ENCODE measurements at regions not wholly inside any gene's neighbourhood (a gene's known extent, or its start where the extent isn't known, plus 50 kb on each side); places are given as distances from the start of the nearest gene placed in this dataset.

DNA sequence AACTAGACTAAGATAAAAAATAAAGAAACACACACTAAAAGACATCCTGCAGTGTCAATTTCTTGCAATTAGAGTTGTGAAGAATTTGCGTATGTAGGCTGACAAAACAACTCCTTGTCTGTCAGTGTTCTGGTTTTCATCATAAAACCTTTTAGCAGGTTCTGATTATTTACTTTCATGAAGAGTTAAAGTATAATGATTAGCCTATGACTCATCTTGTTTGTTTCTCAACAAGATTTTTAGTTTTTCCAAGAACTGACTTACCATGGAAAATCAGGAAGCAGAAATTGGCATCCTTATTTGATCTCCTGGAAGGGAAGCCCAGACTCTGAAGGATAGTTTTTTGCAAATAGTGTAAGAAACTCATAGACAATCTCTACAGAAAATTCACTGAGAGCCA is 848.7 kb upstream of the PCDH9 start (continued):
- TF ChIP-seq, protein P1, sequence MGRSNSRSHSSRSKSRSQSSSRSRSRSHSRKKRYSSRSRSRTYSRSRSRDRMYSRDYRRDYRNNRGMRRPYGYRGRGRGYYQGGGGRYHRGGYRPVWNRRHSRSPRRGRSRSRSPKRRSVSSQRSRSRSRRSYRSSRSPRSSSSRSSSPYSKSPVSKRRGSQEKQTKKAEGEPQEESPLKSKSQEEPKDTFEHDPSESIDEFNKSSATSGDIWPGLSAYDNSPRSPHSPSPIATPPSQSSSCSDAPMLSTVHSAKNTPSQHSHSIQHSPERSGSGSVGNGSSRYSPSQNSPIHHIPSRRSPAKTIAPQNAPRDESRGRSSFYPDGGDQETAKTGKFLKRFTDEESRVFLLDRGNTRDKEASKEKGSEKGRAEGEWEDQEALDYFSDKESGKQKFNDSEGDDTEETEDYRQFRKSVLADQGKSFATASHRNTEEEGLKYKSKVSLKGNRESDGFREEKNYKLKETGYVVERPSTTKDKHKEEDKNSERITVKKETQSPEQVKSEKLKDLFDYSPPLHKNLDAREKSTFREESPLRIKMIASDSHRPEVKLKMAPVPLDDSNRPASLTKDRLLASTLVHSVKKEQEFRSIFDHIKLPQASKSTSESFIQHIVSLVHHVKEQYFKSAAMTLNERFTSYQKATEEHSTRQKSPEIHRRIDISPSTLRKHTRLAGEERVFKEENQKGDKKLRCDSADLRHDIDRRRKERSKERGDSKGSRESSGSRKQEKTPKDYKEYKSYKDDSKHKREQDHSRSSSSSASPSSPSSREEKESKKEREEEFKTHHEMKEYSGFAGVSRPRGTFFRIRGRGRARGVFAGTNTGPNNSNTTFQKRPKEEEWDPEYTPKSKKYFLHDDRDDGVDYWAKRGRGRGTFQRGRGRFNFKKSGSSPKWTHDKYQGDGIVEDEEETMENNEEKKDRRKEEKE (IDR thresholded peaks at IDR 0.05; ENCODE audit: borderline replicate concordance in 1 of 2, control insufficient read depth in 1 of 2, low read depth in 2 of 2, low read length in 1 of 2) = no peak
- no peak for TF ChIP-seq YBX1 (IDR thresholded peaks at IDR 0.05)
- no peak for TF ChIP-seq CCNT2 (IDR thresholded peaks at IDR 0.05; ENCODE audit: borderline replicate concordance, extremely low read depth, insufficient read length, low read depth, low read length)
- TF ChIP-seq, protein P2, sequence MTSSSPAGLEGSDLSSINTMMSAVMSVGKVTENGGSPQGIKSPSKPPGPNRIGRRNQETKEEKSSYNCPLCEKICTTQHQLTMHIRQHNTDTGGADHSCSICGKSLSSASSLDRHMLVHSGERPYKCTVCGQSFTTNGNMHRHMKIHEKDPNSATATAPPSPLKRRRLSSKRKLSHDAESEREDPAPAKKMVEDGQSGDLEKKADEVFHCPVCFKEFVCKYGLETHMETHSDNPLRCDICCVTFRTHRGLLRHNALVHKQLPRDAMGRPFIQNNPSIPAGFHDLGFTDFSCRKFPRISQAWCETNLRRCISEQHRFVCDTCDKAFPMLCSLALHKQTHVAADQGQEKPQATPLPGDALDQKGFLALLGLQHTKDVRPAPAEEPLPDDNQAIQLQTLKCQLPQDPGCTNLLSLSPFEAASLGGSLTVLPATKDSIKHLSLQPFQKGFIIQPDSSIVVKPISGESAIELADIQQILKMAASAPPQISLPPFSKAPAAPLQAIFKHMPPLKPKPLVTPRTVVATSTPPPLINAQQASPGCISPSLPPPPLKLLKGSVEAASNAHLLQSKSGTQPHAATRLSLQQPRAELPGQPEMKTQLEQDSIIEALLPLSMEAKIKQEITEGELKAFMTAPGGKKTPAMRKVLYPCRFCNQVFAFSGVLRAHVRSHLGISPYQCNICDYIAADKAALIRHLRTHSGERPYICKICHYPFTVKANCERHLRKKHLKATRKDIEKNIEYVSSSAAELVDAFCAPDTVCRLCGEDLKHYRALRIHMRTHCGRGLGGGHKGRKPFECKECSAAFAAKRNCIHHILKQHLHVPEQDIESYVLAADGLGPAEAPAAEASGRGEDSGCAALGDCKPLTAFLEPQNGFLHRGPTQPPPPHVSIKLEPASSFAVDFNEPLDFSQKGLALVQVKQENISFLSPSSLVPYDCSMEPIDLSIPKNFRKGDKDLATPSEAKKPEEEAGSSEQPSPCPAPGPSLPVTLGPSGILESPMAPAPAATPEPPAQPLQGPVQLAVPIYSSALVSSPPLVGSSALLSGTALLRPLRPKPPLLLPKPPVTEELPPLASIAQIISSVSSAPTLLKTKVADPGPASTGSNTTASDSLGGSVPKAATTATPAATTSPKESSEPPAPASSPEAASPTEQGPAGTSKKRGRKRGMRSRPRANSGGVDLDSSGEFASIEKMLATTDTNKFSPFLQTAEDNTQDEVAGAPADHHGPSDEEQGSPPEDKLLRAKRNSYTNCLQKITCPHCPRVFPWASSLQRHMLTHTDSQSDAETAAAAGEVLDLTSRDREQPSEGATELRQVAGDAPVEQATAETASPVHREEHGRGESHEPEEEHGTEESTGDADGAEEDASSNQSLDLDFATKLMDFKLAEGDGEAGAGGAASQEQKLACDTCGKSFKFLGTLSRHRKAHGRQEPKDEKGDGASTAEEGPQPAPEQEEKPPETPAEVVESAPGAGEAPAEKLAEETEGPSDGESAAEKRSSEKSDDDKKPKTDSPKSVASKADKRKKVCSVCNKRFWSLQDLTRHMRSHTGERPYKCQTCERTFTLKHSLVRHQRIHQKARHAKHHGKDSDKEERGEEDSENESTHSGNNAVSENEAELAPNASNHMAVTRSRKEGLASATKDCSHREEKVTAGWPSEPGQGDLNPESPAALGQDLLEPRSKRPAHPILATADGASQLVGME (CRISPR knock-in tag; IDR thresholded peaks at IDR 0.05) = no peak
- no peak for TF ChIP-seq RAD21 (CRISPR knock-in tag; conservative IDR thresholded peaks at IDR 0.05 in 1 of 2, IDR thresholded peaks at IDR 0.05 in 1 of 2)
- no peak for TF ChIP-seq ETV6 (IDR thresholded peaks at IDR 0.05; ENCODE audit: borderline replicate concordance in 1 of 2, low read depth in 2 of 2, low read length in 1 of 2)
- no peak for TF ChIP-seq ETV6 (CRISPR knock-in tag; IDR thresholded peaks at IDR 0.05; ENCODE audit: borderline replicate concordance)
- no peak for TF ChIP-seq NFIC (IDR thresholded peaks at IDR 0.05)
- TF ChIP-seq RBFOX2 (IDR thresholded peaks at IDR 0.05; ENCODE audit: low read depth, low read length) = no peak

All from K562 (cell line).